Inferior parietal cortex (tissue), 1 donor: ENCODE measurements at regions not wholly inside any gene's neighbourhood (a gene's known extent, or its start where the extent isn't known, plus 50 kb on each side); places are given as distances from the start of the nearest gene placed in this dataset.

Source experiments
- DNase-seq: peaks from one replicate; pipeline ENCODE4 v3.0.0-alpha.2; 2016; ENCODE audit errors: extremely low spot score

- DNase-seq: no peak
Observed at GRCh38 chr13:26989957-26990713, 181.5 kb downstream of the USP12 start.

- no peak for DNase-seq
Observed at GRCh38 chr13:26989261-26989956, 182.2 kb downstream of the USP12 start.

DNA sequence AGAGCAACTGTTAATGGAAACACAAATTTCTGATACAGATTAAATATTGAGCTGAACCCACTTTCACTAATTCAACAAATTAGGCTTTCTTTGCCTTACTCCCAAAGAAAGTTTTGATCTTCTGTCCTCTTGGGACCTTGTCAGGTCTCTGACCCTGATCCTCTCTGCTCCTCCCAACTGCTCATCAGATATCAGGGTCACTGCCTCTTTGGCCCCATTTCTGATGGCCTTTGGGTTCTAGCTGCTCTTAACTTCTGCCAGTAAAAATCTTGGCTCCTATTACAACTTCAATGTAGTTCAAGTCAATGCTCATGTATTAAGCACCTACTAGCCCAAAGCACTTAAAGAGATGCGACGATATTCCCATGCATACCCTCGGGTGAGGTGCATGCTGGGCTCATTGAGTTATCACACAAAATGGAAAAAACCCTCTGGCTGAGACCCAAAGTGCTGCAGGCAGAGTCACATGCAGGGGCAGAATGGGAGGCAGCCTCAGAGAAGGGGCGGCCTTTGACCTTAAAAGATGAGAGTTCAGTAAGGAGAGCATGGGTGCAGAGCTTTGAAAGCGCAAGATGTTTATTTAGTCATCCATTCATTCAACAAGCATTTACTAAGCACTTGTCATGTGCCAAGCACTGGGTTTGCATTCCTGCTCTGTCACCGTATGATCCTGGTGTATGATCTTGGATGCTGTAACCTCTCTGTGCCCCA, 183.4 kb downstream of the USP12 start:
- no peak for DNase-seq

GRCh38 chr13:26987486-26988013, 184.1 kb downstream of the USP12 start:
- DNase-seq: no peak

GRCh38 chr13:26985285-26985878, 186.2 kb downstream of the USP12 start:
- DNase-seq: peak; percentile 91

DNA sequence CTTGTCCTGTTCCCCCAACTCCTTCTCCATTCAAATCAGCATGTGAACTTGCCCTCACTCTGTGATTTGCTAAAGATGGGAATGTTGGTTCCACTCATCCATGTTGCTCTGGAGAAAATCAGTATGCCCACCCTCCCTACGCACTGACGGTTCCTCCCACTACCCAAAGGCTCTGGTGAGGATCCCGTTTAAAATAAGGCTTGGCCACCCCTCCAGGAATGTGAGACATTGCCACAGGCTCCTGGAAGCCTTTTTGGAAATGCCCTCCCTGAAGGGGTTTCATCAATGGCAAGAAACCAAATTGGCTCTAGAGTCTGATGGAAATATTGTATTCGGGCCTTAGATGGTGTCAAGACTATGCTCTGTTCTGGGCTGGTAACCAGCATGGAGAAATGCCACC, 187.3 kb downstream of the USP12 start:
- no peak for DNase-seq

DNA sequence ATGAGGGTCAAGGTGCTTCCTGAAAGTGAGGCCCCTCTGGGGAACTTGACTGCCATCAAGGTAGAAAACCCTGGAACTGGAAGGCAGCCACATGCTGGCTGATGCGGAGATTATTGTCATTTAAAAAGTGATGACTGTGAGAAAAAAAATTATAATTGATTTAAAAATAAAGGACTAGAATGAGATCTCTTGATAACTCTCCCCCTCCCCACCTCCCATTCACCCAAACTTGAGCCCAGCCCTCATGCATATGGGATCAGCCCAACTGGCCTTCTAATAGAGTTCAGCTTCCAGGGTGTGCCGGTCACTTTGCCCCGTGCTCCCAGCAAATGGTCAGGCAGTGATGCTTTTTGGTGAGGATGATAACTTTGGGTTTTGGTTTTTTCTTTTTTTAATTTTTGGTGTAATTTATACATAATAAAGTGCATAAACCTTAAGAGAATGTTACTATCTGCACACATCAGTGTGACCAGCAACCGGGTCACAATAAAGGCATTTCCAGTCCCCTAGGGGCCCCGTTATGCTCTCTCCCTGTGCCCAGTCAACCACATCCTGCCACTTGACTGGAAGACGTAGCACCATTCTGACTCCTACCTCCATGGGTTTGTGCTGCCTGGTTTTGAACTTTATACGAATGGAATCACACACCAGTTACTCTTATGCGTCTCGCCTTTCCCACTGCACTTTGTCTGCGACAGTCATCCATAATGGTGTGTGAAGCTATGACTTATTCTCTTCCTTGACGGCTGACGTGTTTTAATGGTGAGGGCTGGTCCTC, 187.9 kb downstream of the USP12 start:
- DNase-seq: no peak

- DNase-seq: no peak
Observed at GRCh38 chr13:26980099-26981031, 191.2 kb downstream of the USP12 start.

GRCh38 chr13:26979334-26979733, 192.3 kb downstream of the USP12 start:
- DNase-seq: no peak

DNA sequence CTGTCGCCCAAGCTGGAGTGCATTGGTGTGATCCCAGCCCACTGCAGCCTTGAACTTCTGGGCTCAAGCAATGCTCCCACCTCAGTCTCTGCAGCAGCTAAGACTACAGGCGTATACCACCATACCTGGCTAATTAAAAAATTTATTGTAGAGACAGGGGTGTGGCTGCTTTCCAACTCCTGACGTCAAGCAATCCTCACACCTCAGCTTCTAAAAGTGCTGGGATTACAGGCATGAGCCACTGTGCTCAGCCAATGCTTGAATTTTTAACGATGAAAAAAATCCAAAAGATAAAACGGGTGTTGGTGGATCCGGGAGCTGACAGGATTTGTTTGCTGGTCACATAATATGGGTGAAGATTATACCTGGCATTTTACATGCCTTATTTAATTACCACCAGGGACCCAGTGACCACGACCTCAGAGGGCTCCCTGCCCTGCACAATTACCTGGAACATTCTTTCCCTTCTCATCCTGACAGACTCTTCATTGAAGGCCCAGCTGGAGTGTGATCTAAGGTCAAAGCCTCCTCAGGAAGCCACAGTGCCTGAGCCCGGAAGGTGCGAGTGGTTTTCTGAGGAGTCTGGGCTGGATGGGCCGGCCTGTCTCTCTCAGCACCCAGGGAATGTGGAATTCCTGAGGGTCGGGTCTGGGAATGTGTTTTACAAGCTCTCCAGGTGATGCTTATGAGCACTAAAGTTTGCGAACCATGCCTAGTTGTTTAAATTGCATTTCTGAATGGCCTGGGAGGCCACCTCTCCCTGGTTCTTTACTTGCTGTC, 193.3 kb downstream of the USP12 start:
- no peak for DNase-seq

GRCh38 chr13:26977541-26977940, 194.1 kb downstream of the USP12 start:
- DNase-seq: no peak

GRCh38 chr13:26976313-26976712, 195.3 kb downstream of the USP12 start:
- DNase-seq: no peak

GRCh38 chr13:26973946-26974345, 197.7 kb downstream of the USP12 start:
- DNase-seq: no peak

DNA sequence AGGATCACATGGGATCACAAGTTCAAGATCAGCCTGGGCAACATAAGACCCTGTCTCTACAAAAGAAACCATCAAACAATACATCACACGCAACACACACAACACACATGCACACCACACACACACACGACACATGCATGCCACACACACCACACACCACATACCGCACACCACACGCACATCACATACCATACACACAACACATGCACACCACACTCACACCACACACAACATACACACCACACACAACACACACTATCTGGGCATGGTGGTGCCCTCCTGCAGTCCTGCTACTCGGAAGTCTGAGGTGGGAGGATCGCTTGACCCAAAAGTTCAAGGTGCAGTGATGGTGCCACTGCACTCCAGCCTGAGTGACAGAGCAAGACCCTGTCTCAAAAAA, 198.3 kb downstream of the USP12 start:
- DNase-seq: no peak

- no peak for DNase-seq
Observed at GRCh38 chr13:26971990-26972887, 199.4 kb downstream of the USP12 start.

DNA sequence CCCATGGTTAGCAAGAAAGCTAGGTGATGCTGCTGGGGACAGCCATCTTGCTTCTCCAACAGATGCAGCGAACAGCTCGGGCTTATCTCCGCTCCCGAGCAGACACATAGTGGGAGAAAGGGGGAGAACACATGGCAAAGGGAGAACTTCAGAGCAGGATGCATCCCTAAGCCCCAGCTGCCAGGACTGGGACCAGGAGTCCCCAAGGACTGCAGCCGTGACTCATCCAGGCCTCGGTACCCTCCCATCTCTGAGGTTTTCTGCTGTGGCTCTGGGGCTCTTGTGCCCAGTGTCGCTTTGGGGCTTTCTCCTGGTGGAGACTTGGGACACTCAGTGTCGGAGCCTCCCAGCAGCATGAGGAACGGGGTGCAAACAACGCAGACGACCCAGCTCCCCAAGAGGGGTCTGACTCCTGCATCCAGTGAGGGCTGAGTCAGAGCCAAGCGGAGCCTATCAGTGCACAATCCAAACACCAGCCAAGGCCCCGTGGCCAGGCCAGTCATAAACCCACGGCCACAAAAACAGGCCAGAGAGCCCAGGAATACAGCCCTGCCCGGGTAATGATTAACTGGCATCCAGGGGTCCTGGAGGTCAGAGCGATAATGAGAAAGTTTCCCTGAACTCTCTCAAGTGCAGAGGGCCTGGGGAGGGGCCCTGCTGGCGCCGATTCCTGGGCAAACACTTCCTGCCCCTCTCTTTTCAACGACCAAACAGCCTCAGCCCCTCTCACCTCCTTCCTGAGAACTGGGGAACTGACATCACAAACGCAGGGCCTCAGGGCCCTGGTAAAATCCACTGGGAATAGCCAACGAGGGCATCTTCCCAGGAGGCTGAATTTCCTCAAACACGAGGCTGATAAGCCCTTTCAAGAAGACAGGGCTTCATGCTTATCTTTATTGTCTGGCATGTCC, 202.9 kb downstream of the USP12 start:
- DNase-seq: no peak
